ENCODE measurements at regions not wholly inside any gene's neighbourhood (a gene's known extent, or its start where the extent isn't known, plus 50 kb on each side); places are given as distances from the start of the nearest gene placed in this dataset.

DNA sequence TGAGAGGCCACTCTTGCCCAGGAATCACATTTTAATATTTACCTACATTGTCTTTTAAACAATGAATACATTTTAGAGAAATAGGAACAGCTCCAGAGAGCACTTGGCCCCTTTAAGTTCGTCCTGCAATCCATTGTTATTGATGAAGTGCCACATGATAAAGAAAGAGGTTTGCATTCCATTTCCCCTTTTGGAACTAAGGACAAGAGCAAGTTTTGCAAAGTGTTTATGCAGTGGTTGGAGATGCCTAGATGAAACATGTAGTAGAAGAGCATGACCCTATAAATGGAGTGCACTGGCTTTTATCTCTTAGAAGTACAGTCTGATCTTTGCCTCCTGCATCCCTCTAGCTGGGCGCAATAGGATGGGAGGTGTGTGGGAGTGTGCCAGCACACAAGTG is 118.7 kb upstream of the CNTNAP5 start:
- H3K9me3 Mint-ChIP-seq (ENCODE audit: low read depth, unreplicated experiment) = peaks cover 16% of the 10 kb centered on the region
- TF ChIP-seq, protein P1, sequence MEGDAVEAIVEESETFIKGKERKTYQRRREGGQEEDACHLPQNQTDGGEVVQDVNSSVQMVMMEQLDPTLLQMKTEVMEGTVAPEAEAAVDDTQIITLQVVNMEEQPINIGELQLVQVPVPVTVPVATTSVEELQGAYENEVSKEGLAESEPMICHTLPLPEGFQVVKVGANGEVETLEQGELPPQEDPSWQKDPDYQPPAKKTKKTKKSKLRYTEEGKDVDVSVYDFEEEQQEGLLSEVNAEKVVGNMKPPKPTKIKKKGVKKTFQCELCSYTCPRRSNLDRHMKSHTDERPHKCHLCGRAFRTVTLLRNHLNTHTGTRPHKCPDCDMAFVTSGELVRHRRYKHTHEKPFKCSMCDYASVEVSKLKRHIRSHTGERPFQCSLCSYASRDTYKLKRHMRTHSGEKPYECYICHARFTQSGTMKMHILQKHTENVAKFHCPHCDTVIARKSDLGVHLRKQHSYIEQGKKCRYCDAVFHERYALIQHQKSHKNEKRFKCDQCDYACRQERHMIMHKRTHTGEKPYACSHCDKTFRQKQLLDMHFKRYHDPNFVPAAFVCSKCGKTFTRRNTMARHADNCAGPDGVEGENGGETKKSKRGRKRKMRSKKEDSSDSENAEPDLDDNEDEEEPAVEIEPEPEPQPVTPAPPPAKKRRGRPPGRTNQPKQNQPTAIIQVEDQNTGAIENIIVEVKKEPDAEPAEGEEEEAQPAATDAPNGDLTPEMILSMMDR (IDR thresholded peaks at IDR 0.05; ENCODE audit: unreplicated experiment) = no peak
- CTCF ChIA-PET = no interaction called here
- no peak for DNase-seq
- no peaks in the 10 kb centered on the region for H3K27me3 Mint-ChIP-seq (ENCODE audit: unreplicated experiment)
- H3K4me3 Mint-ChIP-seq (ENCODE audit: low read depth, unreplicated experiment) = no peak overlapping the region
- no peaks in the 10 kb centered on the region for H3K36me3 Mint-ChIP-seq (ENCODE audit: insufficient read depth, unreplicated experiment)
- H3K27ac Mint-ChIP-seq (ENCODE audit: unreplicated experiment) = no peak overlapping the region
- no TSS peak for BruUV-seq (replicated peaks)
- intact Hi-C loops (cut with micrococcal nuclease; ENCODE audit: unreplicated experiment) = no loop called here
- no peaks in the 10 kb centered on the region for H3K4me1 Mint-ChIP-seq (ENCODE audit: low read depth, unreplicated experiment)

DNA sequence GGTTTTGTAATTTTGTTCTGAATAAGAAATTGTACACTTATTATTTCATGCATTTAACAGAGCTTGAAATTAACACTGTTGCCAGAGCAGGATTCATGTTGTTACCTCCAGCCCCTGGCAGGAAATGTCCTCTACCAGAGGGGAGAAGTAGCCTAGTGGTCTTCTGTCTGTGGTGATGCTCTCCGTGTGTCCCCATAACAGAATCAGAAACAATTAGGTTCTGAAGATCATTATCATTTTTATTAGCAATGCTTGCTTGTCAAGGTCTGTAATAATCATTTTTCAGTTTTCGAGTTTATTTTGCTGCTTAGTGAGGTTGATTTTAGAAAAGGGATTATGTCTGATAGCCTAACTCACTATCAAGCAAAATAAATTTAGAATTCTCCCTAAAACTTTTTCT is 116.6 kb upstream of the CNTNAP5 start:
- BruUV-seq (replicated peaks) = no TSS peak
- DNase-seq = no peak
- TF ChIP-seq, protein P1 (IDR thresholded peaks at IDR 0.05; ENCODE audit: unreplicated experiment) = no peak
- Mint-ChIP-seq H3K4me3 (ENCODE audit: low read depth, unreplicated experiment) (no peak overlapping the region), H3K27me3 (ENCODE audit: unreplicated experiment) (no peaks in the 10 kb centered on the region), H3K4me1 (ENCODE audit: low read depth, unreplicated experiment) (no peaks in the 10 kb centered on the region), H3K36me3 (ENCODE audit: insufficient read depth, unreplicated experiment) (no peaks in the 10 kb centered on the region), H3K9me3 (ENCODE audit: low read depth, unreplicated experiment) (peaks cover 19% of the 10 kb centered on the region), H3K27ac (ENCODE audit: unreplicated experiment) (no peak overlapping the region)
- CTCF ChIA-PET = no interaction called here
- intact Hi-C loops (cut with micrococcal nuclease; ENCODE audit: unreplicated experiment) = no loop called here

DNA sequence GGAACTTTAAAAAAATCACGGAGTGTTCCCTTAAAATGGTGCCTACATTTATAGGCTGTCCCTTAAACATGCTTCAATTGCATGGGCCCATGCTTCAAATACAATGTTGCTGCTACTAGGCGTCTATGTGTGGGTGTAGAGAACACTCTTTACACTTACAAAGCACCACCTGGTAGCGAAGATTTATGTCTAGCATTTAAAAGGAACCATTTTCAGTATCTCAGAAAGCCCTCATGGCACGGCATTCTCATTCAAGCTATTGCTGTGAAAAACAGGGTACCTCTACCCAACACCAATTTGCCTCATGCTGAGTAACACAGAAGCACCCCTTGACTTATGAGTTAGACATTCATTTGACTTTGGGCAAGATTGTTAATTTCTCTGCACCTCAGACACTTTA is 112.9 kb upstream of the CNTNAP5 start:
- intact Hi-C loops (cut with micrococcal nuclease; ENCODE audit: unreplicated experiment) = no loop called here
- Mint-ChIP-seq H3K4me3 (ENCODE audit: low read depth, unreplicated experiment) (no peak overlapping the region), H3K9me3 (ENCODE audit: low read depth, unreplicated experiment) (peaks cover 18% of the 10 kb centered on the region), H3K4me1 (ENCODE audit: low read depth, unreplicated experiment) (no peaks in the 10 kb centered on the region), H3K27ac (ENCODE audit: unreplicated experiment) (no peak overlapping the region), H3K36me3 (ENCODE audit: insufficient read depth, unreplicated experiment) (no peaks in the 10 kb centered on the region), H3K27me3 (ENCODE audit: unreplicated experiment) (no peaks in the 10 kb centered on the region)
- CTCF ChIA-PET = no interaction called here
- TF ChIP-seq, protein P1 (IDR thresholded peaks at IDR 0.05; ENCODE audit: unreplicated experiment) = no peak
- no peak for DNase-seq
- no TSS peak for BruUV-seq (replicated peaks)

DNA sequence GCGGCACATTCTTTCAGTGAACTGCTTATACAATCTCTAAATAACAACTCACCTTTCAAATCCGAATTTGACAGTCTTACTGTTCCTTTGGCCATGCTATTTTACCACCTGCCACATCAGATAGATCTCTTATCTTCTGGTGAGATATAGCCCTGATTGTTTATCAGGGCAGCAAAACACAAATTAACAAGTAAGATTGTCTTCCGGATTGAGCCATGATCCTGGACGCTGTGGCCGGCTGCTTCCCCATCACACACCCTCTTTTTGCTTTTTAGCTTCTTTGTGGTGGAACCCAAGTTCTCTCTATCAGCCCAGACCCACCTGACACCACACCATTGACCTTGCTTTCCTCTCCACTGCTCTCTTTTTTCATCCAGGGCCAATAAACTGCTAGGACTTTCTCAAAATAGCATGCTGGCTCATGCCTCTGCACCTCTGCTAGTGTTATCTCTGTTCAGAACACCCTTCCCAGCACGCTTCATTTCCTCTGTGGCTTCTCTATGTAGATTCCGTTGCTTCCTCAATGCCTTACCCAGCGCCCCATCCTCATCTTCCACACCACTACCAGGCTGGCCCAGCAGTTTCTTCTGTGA is 111.8 kb upstream of the CNTNAP5 start:
- Mint-ChIP-seq H3K27ac (ENCODE audit: unreplicated experiment) (no peak overlapping the region), H3K27me3 (ENCODE audit: unreplicated experiment) (no peaks in the 10 kb centered on the region), H3K4me1 (ENCODE audit: low read depth, unreplicated experiment) (no peaks in the 10 kb centered on the region), H3K4me3 (ENCODE audit: low read depth, unreplicated experiment) (no peak overlapping the region), H3K36me3 (ENCODE audit: insufficient read depth, unreplicated experiment) (no peaks in the 10 kb centered on the region), H3K9me3 (ENCODE audit: low read depth, unreplicated experiment) (peaks cover 18% of the 10 kb centered on the region)
- TF ChIP-seq, protein P1 (IDR thresholded peaks at IDR 0.05; ENCODE audit: unreplicated experiment) = no peak
- no peak for DNase-seq
- intact Hi-C loops (cut with micrococcal nuclease; ENCODE audit: unreplicated experiment) = no loop called here
- BruUV-seq (replicated peaks) = no TSS peak
- CTCF ChIA-PET = no interaction called here

Measured in Calu3 (cell line).